ENCODE measurements at regions not wholly inside any gene's neighbourhood (a gene's known extent, or its start where the extent isn't known, plus 50 kb on each side); places are given as distances from the start of the nearest gene placed in this dataset.

DNA sequence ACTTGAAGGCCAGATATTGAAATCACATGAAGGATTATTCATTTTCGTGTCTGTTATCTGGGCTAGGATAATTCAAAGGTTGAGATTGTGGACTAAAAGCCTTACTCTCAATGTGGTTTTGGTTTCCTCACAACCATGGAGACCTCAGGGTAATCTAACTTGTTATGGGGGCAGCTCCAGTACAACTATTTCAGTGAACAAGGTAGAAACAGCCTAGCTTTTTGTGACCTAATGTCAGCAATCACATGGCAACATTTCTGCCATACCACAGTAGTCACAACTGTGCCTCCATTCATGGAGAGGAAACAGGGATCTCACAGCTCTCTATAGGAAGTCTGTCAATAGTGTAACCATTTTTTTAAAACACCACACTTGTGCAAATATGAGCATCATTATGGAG, 62.4 kb upstream of the RARB start:
- Histone ChIP-seq H2AFZ (replicated peaks; ENCODE audit: low read length, poor library complexity) (no peak overlapping the region), H3K27me3 (ENCODE audit: control insufficient read depth, insufficient read depth, low read length) (no peaks in the 10 kb centered on the region), H2BK15ac (ENCODE audit: low read depth, low read length) (no peak overlapping the region), H3K9ac (ENCODE audit: low read depth, low read length) (no peak overlapping the region), H3K36me3 (ENCODE audit: control insufficient read depth, insufficient read depth, low read length) (no peaks in the 10 kb centered on the region), H3K79me1 (ENCODE audit: low read depth in 1 of 2, low read length in 2 of 2) (no peaks in the 10 kb centered on the region), H3K9me1 (ENCODE audit: insufficient read depth, low read length) (no peaks in the 10 kb centered on the region), H2BK120ac (ENCODE audit: low read depth, low read length) (no peak overlapping the region), H3K23ac (ENCODE audit: low read depth, low read length) (no peak overlapping the region), H3K4me2 (ENCODE audit: low read depth, low read length) (no peak overlapping the region), H3K9me3 (ENCODE audit: control insufficient read depth, insufficient read depth, low read length) (no peaks in the 10 kb centered on the region; the same call in 1 of the 2 replicates), H2BK5ac (ENCODE audit: low read depth, low read length, poor library complexity, severe bottlenecking) (no peak overlapping the region), H3K27ac (ENCODE audit: insufficient read depth, low read length) (no peak overlapping the region), H4K8ac (ENCODE audit: low read depth in 2 of 2, low read length in 2 of 2) (no peak overlapping the region), H4K5ac (ENCODE audit: low read depth, low read length) (no peak overlapping the region), H3K18ac (ENCODE audit: low read depth, low read length) (no peak overlapping the region), H3K4ac (ENCODE audit: low read depth, low read length) (no peak overlapping the region), H4K91ac (ENCODE audit: insufficient read depth, low read depth, low read length) (no peak overlapping the region), H2AK9ac (replicated peaks; ENCODE audit: low read depth, low read length, poor library complexity) (no peak overlapping the region), H3K4me1 (ENCODE audit: control insufficient read depth, insufficient read depth, low read length) (no peaks in the 10 kb centered on the region), H2AK5ac (ENCODE audit: low read depth, low read length) (no peak overlapping the region), H3K56ac (ENCODE audit: extremely low read depth, insufficient read depth, low read length) (no peak overlapping the region), H3K14ac (replicated peaks; ENCODE audit: low read depth, low read length) (no peak overlapping the region), H2BK20ac (ENCODE audit: low read depth, low read length) (no peak overlapping the region), H4K20me1 (ENCODE audit: insufficient read depth, low read length) (no peaks in the 10 kb centered on the region), H3K4me3 (ENCODE audit: insufficient read depth, low read depth, low read length) (no peak overlapping the region)
- WGBS, 2 experiments (ENCODE audit: extremely low coverage in 2 of 2, insufficient read length in 1 of 2), result no CpG with 5 or more reads among the region's 1 CpG
- TF ChIP-seq POLR2A (IDR thresholded peaks at IDR 0.05; ENCODE audit: low read depth, low read length) (no peak), RFX5 (IDR thresholded peaks at IDR 0.05; ENCODE audit: low read depth, low read length) (no peak), MAFK (IDR thresholded peaks at IDR 0.05; ENCODE audit: low read depth, low read length) (no peak)
- intact Hi-C loops (cut with micrococcal nuclease) (no loop called here), dilution Hi-C loops (cut with HindIII; ENCODE audit: low sequenced_read_pairs, unreplicated experiment) (no loop called here), in situ Hi-C loops (cut with MboI; ENCODE audit: low sequenced_read_pairs) (no loop called here)
- ChIA-PET POLR2A (ENCODE audit: unreplicated experiment) (no interaction called here), CTCF (interaction anchor here (0.6 kb wide), 1 partner anchor 202 kb away, joined by 5 read pairs; no protein-coding TSS in a partner anchor)
- DNase-seq, result no peak
- no TSS peak for BruUV-seq (replicated peaks)
- ATAC-seq (ENCODE audit: low read depth), result no peak
